ENCODE measurements at regions not wholly inside any gene's neighbourhood (a gene's known extent, or its start where the extent isn't known, plus 50 kb on each side); places are given as distances from the start of the nearest gene placed in this dataset.

- peaks cover 5% of the 10 kb centered on the region; the same call in 1 of the 2 replicates for H3K27me3 Mint-ChIP-seq (ENCODE audit: low read depth)
- no peak for ATAC-seq
- no peak for TF ChIP-seq ZNF671 (CRISPR knock-in tag; IDR thresholded peaks at IDR 0.05)
- TF ChIP-seq, protein P1, sequence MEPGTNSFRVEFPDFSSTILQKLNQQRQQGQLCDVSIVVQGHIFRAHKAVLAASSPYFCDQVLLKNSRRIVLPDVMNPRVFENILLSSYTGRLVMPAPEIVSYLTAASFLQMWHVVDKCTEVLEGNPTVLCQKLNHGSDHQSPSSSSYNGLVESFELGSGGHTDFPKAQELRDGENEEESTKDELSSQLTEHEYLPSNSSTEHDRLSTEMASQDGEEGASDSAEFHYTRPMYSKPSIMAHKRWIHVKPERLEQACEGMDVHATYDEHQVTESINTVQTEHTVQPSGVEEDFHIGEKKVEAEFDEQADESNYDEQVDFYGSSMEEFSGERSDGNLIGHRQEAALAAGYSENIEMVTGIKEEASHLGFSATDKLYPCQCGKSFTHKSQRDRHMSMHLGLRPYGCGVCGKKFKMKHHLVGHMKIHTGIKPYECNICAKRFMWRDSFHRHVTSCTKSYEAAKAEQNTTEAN (CRISPR knock-in tag; IDR thresholded peaks at IDR 0.05) = no peak
- no peak for TF ChIP-seq ZNF232 (CRISPR knock-in tag; IDR thresholded peaks at IDR 0.05)
- no peak for TF ChIP-seq KAT7 (CRISPR knock-in tag; IDR thresholded peaks at IDR 0.05; ENCODE audit: borderline replicate concordance)
- TF ChIP-seq, protein P2, sequence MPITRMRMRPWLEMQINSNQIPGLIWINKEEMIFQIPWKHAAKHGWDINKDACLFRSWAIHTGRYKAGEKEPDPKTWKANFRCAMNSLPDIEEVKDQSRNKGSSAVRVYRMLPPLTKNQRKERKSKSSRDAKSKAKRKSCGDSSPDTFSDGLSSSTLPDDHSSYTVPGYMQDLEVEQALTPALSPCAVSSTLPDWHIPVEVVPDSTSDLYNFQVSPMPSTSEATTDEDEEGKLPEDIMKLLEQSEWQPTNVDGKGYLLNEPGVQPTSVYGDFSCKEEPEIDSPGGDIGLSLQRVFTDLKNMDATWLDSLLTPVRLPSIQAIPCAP (CRISPR knock-in tag; IDR thresholded peaks at IDR 0.05) = no peak
- no peak for TF ChIP-seq ZNF317 (CRISPR knock-in tag; IDR thresholded peaks at IDR 0.05; ENCODE audit: borderline replicate concordance, low read depth)
- no peak for TF ChIP-seq NR2C2 (CRISPR knock-in tag; IDR thresholded peaks at IDR 0.05)
- TF ChIP-seq ZNF512 (CRISPR knock-in tag; IDR thresholded peaks at IDR 0.05; ENCODE audit: borderline replicate concordance) = no peak
- no peak for TF ChIP-seq SMAD3 (CRISPR knock-in tag; IDR thresholded peaks at IDR 0.05; ENCODE audit: borderline replicate concordance)
- TF ChIP-seq, protein P3, sequence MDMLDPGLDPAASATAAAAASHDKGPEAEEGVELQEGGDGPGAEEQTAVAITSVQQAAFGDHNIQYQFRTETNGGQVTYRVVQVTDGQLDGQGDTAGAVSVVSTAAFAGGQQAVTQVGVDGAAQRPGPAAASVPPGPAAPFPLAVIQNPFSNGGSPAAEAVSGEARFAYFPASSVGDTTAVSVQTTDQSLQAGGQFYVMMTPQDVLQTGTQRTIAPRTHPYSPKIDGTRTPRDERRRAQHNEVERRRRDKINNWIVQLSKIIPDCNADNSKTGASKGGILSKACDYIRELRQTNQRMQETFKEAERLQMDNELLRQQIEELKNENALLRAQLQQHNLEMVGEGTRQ (CRISPR knock-in tag; IDR thresholded peaks at IDR 0.05) = no peak
- TF ChIP-seq, protein P4, sequence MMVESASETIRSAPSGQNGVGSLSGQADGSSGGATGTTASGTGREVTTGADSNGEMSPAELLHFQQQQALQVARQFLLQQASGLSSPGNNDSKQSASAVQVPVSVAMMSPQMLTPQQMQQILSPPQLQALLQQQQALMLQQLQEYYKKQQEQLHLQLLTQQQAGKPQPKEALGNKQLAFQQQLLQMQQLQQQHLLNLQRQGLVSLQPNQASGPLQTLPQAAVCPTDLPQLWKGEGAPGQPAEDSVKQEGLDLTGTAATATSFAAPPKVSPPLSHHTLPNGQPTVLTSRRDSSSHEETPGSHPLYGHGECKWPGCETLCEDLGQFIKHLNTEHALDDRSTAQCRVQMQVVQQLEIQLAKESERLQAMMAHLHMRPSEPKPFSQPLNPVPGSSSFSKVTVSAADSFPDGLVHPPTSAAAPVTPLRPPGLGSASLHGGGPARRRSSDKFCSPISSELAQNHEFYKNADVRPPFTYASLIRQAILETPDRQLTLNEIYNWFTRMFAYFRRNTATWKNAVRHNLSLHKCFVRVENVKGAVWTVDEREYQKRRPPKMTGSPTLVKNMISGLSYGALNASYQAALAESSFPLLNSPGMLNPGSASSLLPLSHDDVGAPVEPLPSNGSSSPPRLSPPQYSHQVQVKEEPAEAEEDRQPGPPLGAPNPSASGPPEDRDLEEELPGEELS (CRISPR knock-in tag; IDR thresholded peaks at IDR 0.05) = no peak
- TF ChIP-seq NR1H2 (CRISPR knock-in tag; IDR thresholded peaks at IDR 0.05) = no peak
- TF ChIP-seq FOXK1 (CRISPR knock-in tag; IDR thresholded peaks at IDR 0.05) = no peak
- no peak for TF ChIP-seq GABPB1 (CRISPR knock-in tag; IDR thresholded peaks at IDR 0.05)
- TF ChIP-seq CREM (CRISPR knock-in tag; IDR thresholded peaks at IDR 0.05) = no peak
- TF ChIP-seq NFE2L1 (CRISPR knock-in tag; IDR thresholded peaks at IDR 0.05) = no peak
- H3K36me3 Mint-ChIP-seq = peaks cover 63% of the 10 kb centered on the region
- H3K4me1 Mint-ChIP-seq = no peaks in the 10 kb centered on the region
- peaks cover 82% of the 10 kb centered on the region for H3K9me3 Mint-ChIP-seq
- H3K4me3 Mint-ChIP-seq = no peak overlapping the region
- no peak for DNase-seq (ENCODE audit: low spot score)
- ChIA-PET POLR2A (no interaction called here), CTCF (no interaction called here)
- no peak overlapping the region for H3K27ac Mint-ChIP-seq
Observed at GRCh38 chr10:38226385-38226784, 132.2 kb downstream of the ZNF37A start.

DNA sequence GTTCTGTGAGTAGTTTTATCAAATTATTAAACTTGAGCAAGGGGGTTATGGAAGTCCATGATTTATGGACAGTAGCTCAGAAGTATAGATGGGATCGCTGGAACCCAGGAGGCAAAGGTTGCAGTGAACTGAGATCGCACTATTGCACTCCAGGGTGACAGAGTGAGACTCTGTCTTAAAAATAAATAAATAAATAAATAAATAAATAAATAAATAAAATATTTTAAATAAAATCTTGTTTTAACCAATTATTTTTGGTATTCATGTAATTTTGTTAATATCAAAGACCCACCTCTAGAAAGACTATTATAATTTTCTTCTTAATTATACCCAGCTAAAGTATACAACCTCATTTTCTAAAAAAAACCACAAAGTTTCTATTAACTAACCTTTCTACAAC, 134.3 kb downstream of the ZNF37A start:
- no peak for ATAC-seq
- TF ChIP-seq, protein P4 (CRISPR knock-in tag; IDR thresholded peaks at IDR 0.05) = no peak
- TF ChIP-seq ATF6 (CRISPR knock-in tag; IDR thresholded peaks at IDR 0.05) (no peak), TP53 (CRISPR knock-in tag; IDR thresholded peaks at IDR 0.05) (no peak), ETV6 (CRISPR knock-in tag; IDR thresholded peaks at IDR 0.05) (no peak), SMAD4 (CRISPR knock-in tag; IDR thresholded peaks at IDR 0.05) (no peak), OVOL2 (CRISPR knock-in tag; IDR thresholded peaks at IDR 0.05; ENCODE audit: borderline replicate concordance) (no peak), GTF2I (CRISPR knock-in tag; conservative IDR thresholded peaks at IDR 0.05) (no peak), EMX1 (CRISPR knock-in tag; IDR thresholded peaks at IDR 0.05) (no peak)
- TF ChIP-seq, protein P1 (CRISPR knock-in tag; IDR thresholded peaks at IDR 0.05) = no peak

More for the DNA sequence above, 134.3 kb downstream of the ZNF37A start:
- ChIA-PET CTCF (no interaction called here), POLR2A (no interaction called here)
- Mint-ChIP-seq H3K27ac (no peak overlapping the region), H3K4me1 (no peaks in the 10 kb centered on the region), H3K4me3 (no peak overlapping the region), H3K27me3 (ENCODE audit: low read depth) (peaks cover 3% of the 10 kb centered on the region; the same call in 1 of the 2 replicates), H3K9me3 (peaks cover 77% of the 10 kb centered on the region), H3K36me3 (peaks cover 56% of the 10 kb centered on the region)
- no peak for DNase-seq (ENCODE audit: low spot score)
